HEK293 (cell line): ENCODE measurements at regions not wholly inside any gene's neighbourhood (a gene's known extent, or its start where the extent isn't known, plus 50 kb on each side); places are given as distances from the start of the nearest gene placed in this dataset.

ENCODE experiments used
- CTCF ChIA-PET: fragments of 350-600 bp; formaldehyde crosslinking; extraction: SDS; loops from one replicate; lab custom pipeline; 2021; ENCODE audit warnings: antibody characterized with exemption; lab: Yijun Ruan, JAX
- POLR2A ChIA-PET: fragments of 300-600 bp; formaldehyde crosslinking; extraction: SDS; loops from one replicate; lab custom pipeline; 2020; ENCODE audit warnings: antibody characterized with exemption, inconsistent platforms; lab: Yijun Ruan, JAX
- H3K27ac ChIP-seq: fragments of 200-500 bp; sonication (Bioruptor generic); 2 replicates; pipeline ENCODE4 v1.5.1; 2014; ENCODE audit warnings: low read depth, low read length, control low read depth, inconsistent platforms; ENCODE audit errors: extremely low read depth
- H3K36me3 ChIP-seq, 2 experiments: fragments of 200-500 bp in 1 of 2; sonication (Bioruptor generic) in 1 of 2; 1 replicate in 1 of 2; 2 replicates in 1 of 2; pipeline ENCODE4 v1.5.1; 2014 to 2017; ENCODE audit warnings: inconsistent platforms in 2 of 2, low read length in 2 of 2; ENCODE audit not compliant: control insufficient read depth in 2 of 2, insufficient read depth in 1 of 2
- H3K4me1 ChIP-seq: fragments of 200-500 bp; sonication (Bioruptor generic); 2 replicates; pipeline ENCODE4 v1.5.1; 2014; ENCODE audit warnings: mild to moderate bottlenecking, low read length, inconsistent platforms; ENCODE audit not compliant: control insufficient read depth, insufficient read depth
- H3K4me3 ChIP-seq: 2 replicates; pipeline ENCODE4 v1.5.1; 2011; ENCODE audit warnings: low read depth, mild to moderate bottlenecking, control low read depth, low read length, moderate library complexity
- H3K9me3 ChIP-seq: fragments of 200-500 bp; sonication (Bioruptor generic); 2 replicates; pipeline ENCODE4 v1.5.1; 2014; ENCODE audit warnings: low read depth, low read length, inconsistent platforms; ENCODE audit not compliant: control insufficient read depth, insufficient read depth
- GLIS1 ChIP-seq: fragments of 450-650 bp; formaldehyde crosslinking; IDR thresholded peaks from 2 replicates; pipeline ENCODE4 v1.5.1; 2016; ENCODE audit warnings: missing biosample characterization, missing genetic modification characterization
- INSM2 ChIP-seq: fragments of 450-650 bp; formaldehyde crosslinking; IDR thresholded peaks from 2 replicates; pipeline ENCODE4 v1.5.1; 2016; ENCODE audit warnings: missing biosample characterization, missing genetic modification characterization
- PATZ1 ChIP-seq: fragments of 450-650 bp; formaldehyde crosslinking; IDR thresholded peaks from 2 replicates; pipeline ENCODE4 v1.5.1; 2016; ENCODE audit warnings: missing biosample characterization, missing genetic modification characterization
- PRDM1 ChIP-seq: fragments of 450-650 bp; formaldehyde crosslinking; IDR thresholded peaks from 2 replicates; pipeline ENCODE4; 2016; ENCODE audit warnings: missing biosample characterization, missing genetic modification characterization
- REPIN1 ChIP-seq: fragments of 450-650 bp; formaldehyde crosslinking; IDR thresholded peaks from 2 replicates; pipeline ENCODE4 v1.5.1; 2017; ENCODE audit warnings: missing biosample characterization, missing genetic modification characterization, low read depth
- REST ChIP-seq: fragments of 450-650 bp; formaldehyde crosslinking; IDR thresholded peaks from 2 replicates; pipeline ENCODE4 v1.5.1; 2016; ENCODE audit warnings: missing biosample characterization, missing genetic modification characterization
- ZNF214 ChIP-seq: fragments of 450-650 bp; formaldehyde crosslinking; IDR thresholded peaks from 2 replicates; pipeline ENCODE4 v1.5.1; 2017; ENCODE audit warnings: missing biosample characterization, mild to moderate bottlenecking, missing genetic modification characterization, borderline replicate concordance
- ZNF223 ChIP-seq: fragments of 450-650 bp; formaldehyde crosslinking; IDR thresholded peaks from 2 replicates; pipeline ENCODE4 v1.5.1; 2016; ENCODE audit warnings: missing biosample characterization, missing genetic modification characterization
- ZNF239 ChIP-seq: fragments of 450-650 bp; formaldehyde crosslinking; IDR thresholded peaks from 2 replicates; pipeline ENCODE4 v1.5.1; 2016; ENCODE audit warnings: missing biosample characterization, missing genetic modification characterization
- ZNF324 ChIP-seq: fragments of 450-650 bp; formaldehyde crosslinking; IDR thresholded peaks from 2 replicates; pipeline ENCODE4 v1.5.1; 2016; ENCODE audit warnings: missing biosample characterization, missing genetic modification characterization
- ZNF335 ChIP-seq: fragments of 450-650 bp; formaldehyde crosslinking; conservative IDR thresholded peaks from 2 replicates; pipeline ENCODE4 v1.5.1; 2016; ENCODE audit warnings: missing biosample characterization, missing genetic modification characterization
- ZNF394 ChIP-seq: fragments of 450-650 bp; formaldehyde crosslinking; IDR thresholded peaks from 2 replicates; pipeline ENCODE4 v1.5.1; 2016; ENCODE audit warnings: missing biosample characterization, missing genetic modification characterization, mild to moderate bottlenecking, moderate library complexity, borderline replicate concordance
- ZNF544 ChIP-seq: fragments of 450-650 bp; formaldehyde crosslinking; IDR thresholded peaks from 2 replicates; pipeline ENCODE4 v1.5.0; 2017; ENCODE audit warnings: missing biosample characterization, missing genetic modification characterization
- ZNF548 ChIP-seq: fragments of 450-650 bp; formaldehyde crosslinking; IDR thresholded peaks from 2 replicates; pipeline ENCODE4 v1.5.1; 2016; ENCODE audit warnings: missing biosample characterization, missing genetic modification characterization
- ZNF549 ChIP-seq: fragments of 450-650 bp; IDR thresholded peaks from 2 replicates; pipeline ENCODE4 v1.5.1; 2018; ENCODE audit warnings: missing biosample characterization, missing genetic modification characterization, mild to moderate bottlenecking, inconsistent platforms, moderate library complexity
- ZNF571 ChIP-seq: fragments of 450-650 bp; formaldehyde crosslinking; IDR thresholded peaks from 2 replicates; pipeline ENCODE4 v1.5.0; 2017; ENCODE audit warnings: missing biosample characterization, missing genetic modification characterization
- ZNF626 ChIP-seq: fragments of 450-650 bp; sonication (Bioruptor Pico); formaldehyde crosslinking; IDR thresholded peaks from 2 replicates; pipeline ENCODE4 v1.5.1; 2018; ENCODE audit warnings: missing biosample characterization, missing genetic modification characterization, inconsistent platforms
- ZNF629 ChIP-seq: fragments of 450-650 bp; formaldehyde crosslinking; IDR thresholded peaks from 2 replicates; pipeline ENCODE4 v1.5.1; 2017; ENCODE audit warnings: missing biosample characterization, missing genetic modification characterization
- ZNF677 ChIP-seq: fragments of 450-650 bp; IDR thresholded peaks from 2 replicates; pipeline ENCODE4 v1.5.0; 2018; ENCODE audit warnings: missing biosample characterization, mild to moderate bottlenecking, missing genetic modification characterization, moderate library complexity
- ZNF76 ChIP-seq: fragments of 450-650 bp; formaldehyde crosslinking; IDR thresholded peaks from 2 replicates; pipeline ENCODE4; 2016; ENCODE audit warnings: low read depth, missing biosample characterization, missing genetic modification characterization, borderline replicate concordance
- ZNF785 ChIP-seq: fragments of 450-650 bp; formaldehyde crosslinking; IDR thresholded peaks from 2 replicates; pipeline ENCODE4 v1.5.1; 2016; ENCODE audit warnings: missing biosample characterization, missing genetic modification characterization
- TF ChIP-seq, protein P1 (sequence below): fragments of 450-650 bp; formaldehyde crosslinking; optimal IDR thresholded peaks from 2 replicates; pipeline ENCODE3; 2016; ENCODE audit warnings: missing biosample characterization, mild to moderate bottlenecking, missing genetic modification characterization
- TF ChIP-seq, protein P2 (sequence below): fragments of 450-650 bp; formaldehyde crosslinking; conservative IDR thresholded peaks from 2 replicates; pipeline ENCODE4 v1.5.1; 2016; ENCODE audit warnings: low read depth, missing biosample characterization, missing genetic modification characterization

- Histone ChIP-seq H3K4me1 (no peaks in the 10 kb centered on the region), H3K27ac (no peak overlapping the region), H3K36me3 (no peaks in the 10 kb centered on the region), H3K4me3 (no peak overlapping the region)
- CTCF ChIA-PET = interaction anchor here (1.2 to 1.5 kb wide), 2 partner anchors 98 to 157 kb away, joined by 4 to 5 read pairs; no protein-coding TSS in a partner anchor
- TF ChIP-seq PRDM1 (tag by site-specific recombination) = no peak
- no peak for TF ChIP-seq INSM2 (tag by site-specific recombination)
- TF ChIP-seq, protein P1, sequence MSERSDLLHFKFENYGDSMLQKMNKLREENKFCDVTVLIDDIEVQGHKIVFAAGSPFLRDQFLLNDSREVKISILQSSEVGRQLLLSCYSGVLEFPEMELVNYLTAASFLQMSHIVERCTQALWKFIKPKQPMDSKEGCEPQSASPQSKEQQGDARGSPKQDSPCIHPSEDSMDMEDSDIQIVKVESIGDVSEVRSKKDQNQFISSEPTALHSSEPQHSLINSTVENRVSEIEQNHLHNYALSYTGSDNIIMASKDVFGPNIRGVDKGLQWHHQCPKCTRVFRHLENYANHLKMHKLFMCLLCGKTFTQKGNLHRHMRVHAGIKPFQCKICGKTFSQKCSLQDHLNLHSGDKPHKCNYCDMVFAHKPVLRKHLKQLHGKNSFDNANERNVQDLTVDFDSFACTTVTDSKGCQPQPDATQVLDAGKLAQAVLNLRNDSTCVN (tag by site-specific recombination) = no peak
- no peak for TF ChIP-seq ZNF548 (tag by site-specific recombination)
- no peak for TF ChIP-seq ZNF626 (tag by site-specific recombination)
- TF ChIP-seq ZNF76 (tag by site-specific recombination) = no peak
- TF ChIP-seq, all 188 proteins: peak for 0
- POLR2A ChIA-PET = no interaction called here
- no peaks in the 10 kb centered on the region for H3K9me3 ChIP-seq
Measured at GRCh38 chr12:82529101-82529500, 157.6 kb upstream of the TMTC2 start.

GRCh38 chr12:82529954-82530353 is 156.8 kb upstream of the TMTC2 start:
- no peaks in the 10 kb centered on the region for H3K9me3 ChIP-seq
- no peak overlapping the region for H3K27ac ChIP-seq
- CTCF ChIA-PET = interaction anchor here (0.6 to 1.2 kb wide), 2 partner anchors 97 to 760 kb away, joined by 3 to 4 read pairs; no protein-coding TSS in a partner anchor
- H3K36me3 ChIP-seq = no peaks in the 10 kb centered on the region
- H3K4me3 ChIP-seq = no peak overlapping the region
- TF ChIP-seq ZNF335 (tag by site-specific recombination) (no peak), PATZ1 (no peak), ZNF629 (tag by site-specific recombination) (no peak), ZNF549 (tag by site-specific recombination) (no peak), REPIN1 (no peak), ZNF324 (tag by site-specific recombination) (no peak), ZNF214 (tag by site-specific recombination) (no peak), ZNF785 (no peak), ZNF394 (tag by site-specific recombination) (no peak), ZNF626 (tag by site-specific recombination) (no peak), ZNF544 (tag by site-specific recombination) (no peak), REST (no peak), ZNF223 (tag by site-specific recombination) (no peak), ZNF571 (tag by site-specific recombination) (no peak), ZNF677 (tag by site-specific recombination) (no peak), GLIS1 (tag by site-specific recombination) (no peak), ZNF239 (no peak)
- TF ChIP-seq, protein P2, sequence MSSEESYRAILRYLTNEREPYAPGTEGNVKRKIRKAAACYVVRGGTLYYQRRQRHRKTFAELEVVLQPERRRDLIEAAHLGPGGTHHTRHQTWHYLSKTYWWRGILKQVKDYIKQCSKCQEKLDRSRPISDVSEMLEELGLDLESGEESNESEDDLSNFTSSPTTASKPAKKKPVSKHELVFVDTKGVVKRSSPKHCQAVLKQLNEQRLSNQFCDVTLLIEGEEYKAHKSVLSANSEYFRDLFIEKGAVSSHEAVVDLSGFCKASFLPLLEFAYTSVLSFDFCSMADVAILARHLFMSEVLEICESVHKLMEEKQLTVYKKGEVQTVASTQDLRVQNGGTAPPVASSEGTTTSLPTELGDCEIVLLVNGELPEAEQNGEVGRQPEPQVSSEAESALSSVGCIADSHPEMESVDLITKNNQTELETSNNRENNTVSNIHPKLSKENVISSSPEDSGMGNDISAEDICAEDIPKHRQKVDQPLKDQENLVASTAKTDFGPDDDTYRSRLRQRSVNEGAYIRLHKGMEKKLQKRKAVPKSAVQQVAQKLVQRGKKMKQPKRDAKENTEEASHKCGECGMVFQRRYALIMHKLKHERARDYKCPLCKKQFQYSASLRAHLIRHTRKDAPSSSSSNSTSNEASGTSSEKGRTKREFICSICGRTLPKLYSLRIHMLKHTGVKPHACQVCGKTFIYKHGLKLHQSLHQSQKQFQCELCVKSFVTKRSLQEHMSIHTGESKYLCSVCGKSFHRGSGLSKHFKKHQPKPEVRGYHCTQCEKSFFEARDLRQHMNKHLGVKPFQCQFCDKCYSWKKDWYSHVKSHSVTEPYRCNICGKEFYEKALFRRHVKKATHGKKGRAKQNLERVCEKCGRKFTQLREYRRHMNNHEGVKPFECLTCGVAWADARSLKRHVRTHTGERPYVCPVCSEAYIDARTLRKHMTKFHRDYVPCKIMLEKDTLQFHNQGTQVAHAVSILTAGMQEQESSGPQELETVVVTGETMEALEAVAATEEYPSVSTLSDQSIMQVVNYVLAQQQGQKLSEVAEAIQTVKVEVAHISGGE (tag by site-specific recombination) = no peak
- no peaks in the 10 kb centered on the region for H3K4me1 ChIP-seq
- POLR2A ChIA-PET = no interaction called here
